ENCODE measurements at regions not wholly inside any gene's neighbourhood (a gene's known extent, or its start where the extent isn't known, plus 50 kb on each side); places are given as distances from the start of the nearest gene placed in this dataset.

- Histone ChIP-seq H3K4me2 (ENCODE audit: low read depth, low read length, poor library complexity, severe bottlenecking) (no peak overlapping the region), H2AFZ (ENCODE audit: low read length) (no peak overlapping the region), H3K9me3 (ENCODE audit: insufficient read depth, low read depth, low read length) (no peaks in the 10 kb centered on the region), H3K9me2 (replicated peaks; ENCODE audit: low read depth, low read length) (no peaks in the 10 kb centered on the region), H3K79me2 (ENCODE audit: insufficient read depth, low read length) (no peaks in the 10 kb centered on the region), H3K4me1 (ENCODE audit: insufficient read depth, low read length, poor library complexity, severe bottlenecking) (no peaks in the 10 kb centered on the region), H3K36me3 (ENCODE audit: insufficient read depth, low read length) (no peaks in the 10 kb centered on the region), H3F3A (ENCODE audit: low read depth) (no peaks in the 10 kb centered on the region), H3K27me3 (ENCODE audit: insufficient read depth, low read length, poor library complexity, severe bottlenecking) (no peaks in the 10 kb centered on the region), H3K4me3 (ENCODE audit: low read length, poor library complexity, severe bottlenecking) (no peak overlapping the region), H4K20me1 (ENCODE audit: insufficient read depth, low read length, poor library complexity, severe bottlenecking) (no peaks in the 10 kb centered on the region), H3K9ac (ENCODE audit: low read depth, low read length, poor library complexity, severe bottlenecking) (no peak overlapping the region)
- TF ChIP-seq EZH2phosphoT487 (IDR thresholded peaks at IDR 0.05; ENCODE audit: borderline replicate concordance) (no peak), CTCF (conservative IDR thresholded peaks at IDR 0.05; ENCODE audit: low read length) (no peak)
Observed at GRCh38 chr7:32428546-32428945, 61.6 kb downstream of the LSM5 start.

GRCh38 chr7:32427769-32428291 is 62.4 kb downstream of the LSM5 start:
- no peaks in the 10 kb centered on the region for H3K79me2 ChIP-seq (ENCODE audit: insufficient read depth, low read length)
- no peaks in the 10 kb centered on the region for H3K4me1 ChIP-seq (ENCODE audit: insufficient read depth, low read length, poor library complexity, severe bottlenecking)
- H3F3A ChIP-seq (ENCODE audit: low read depth), result no peaks in the 10 kb centered on the region
- H3K27me3 ChIP-seq (ENCODE audit: insufficient read depth, low read length, poor library complexity, severe bottlenecking), result no peaks in the 10 kb centered on the region
- H3K36me3 ChIP-seq (ENCODE audit: insufficient read depth, low read length), result no peaks in the 10 kb centered on the region
- H4K20me1 ChIP-seq (ENCODE audit: insufficient read depth, low read length, poor library complexity, severe bottlenecking), result no peaks in the 10 kb centered on the region
- H3K4me2 ChIP-seq (ENCODE audit: low read depth, low read length, poor library complexity, severe bottlenecking), result no peak overlapping the region
- no peak overlapping the region for H3K9ac ChIP-seq (ENCODE audit: low read depth, low read length, poor library complexity, severe bottlenecking)
- no peaks in the 10 kb centered on the region for H3K9me2 ChIP-seq (replicated peaks; ENCODE audit: low read depth, low read length)
- no peak overlapping the region for H2AFZ ChIP-seq (ENCODE audit: low read length)
- no peak overlapping the region for H3K4me3 ChIP-seq (ENCODE audit: low read length, poor library complexity, severe bottlenecking)
- TF ChIP-seq EZH2phosphoT487 (IDR thresholded peaks at IDR 0.05; ENCODE audit: borderline replicate concordance) (no peak), CTCF (conservative IDR thresholded peaks at IDR 0.05; ENCODE audit: low read length) (no peak)
- no peaks in the 10 kb centered on the region for H3K9me3 ChIP-seq (ENCODE audit: insufficient read depth, low read depth, low read length)

GRCh38 chr7:32416846-32417245 is 73.3 kb downstream of the LSM5 start:
- Histone ChIP-seq H3K27me3 (ENCODE audit: insufficient read depth, low read length, poor library complexity, severe bottlenecking) (no peaks in the 10 kb centered on the region), H3K4me1 (ENCODE audit: insufficient read depth, low read length, poor library complexity, severe bottlenecking) (no peaks in the 10 kb centered on the region), H3K4me3 (ENCODE audit: low read length, poor library complexity, severe bottlenecking) (no peak overlapping the region)

More at GRCh38 chr7:32416846-32417245, 73.3 kb downstream of the LSM5 start:
- Histone ChIP-seq H3K79me2 (ENCODE audit: insufficient read depth, low read length) (no peaks in the 10 kb centered on the region), H3K4me2 (ENCODE audit: low read depth, low read length, poor library complexity, severe bottlenecking) (no peak overlapping the region), H3F3A (ENCODE audit: low read depth) (no peaks in the 10 kb centered on the region), H3K9ac (ENCODE audit: low read depth, low read length, poor library complexity, severe bottlenecking) (no peak overlapping the region), H3K36me3 (ENCODE audit: insufficient read depth, low read length) (no peaks in the 10 kb centered on the region), H4K20me1 (ENCODE audit: insufficient read depth, low read length, poor library complexity, severe bottlenecking) (no peaks in the 10 kb centered on the region), H3K9me2 (replicated peaks; ENCODE audit: low read depth, low read length) (no peaks in the 10 kb centered on the region), H3K9me3 (ENCODE audit: insufficient read depth, low read depth, low read length) (no peaks in the 10 kb centered on the region), H2AFZ (ENCODE audit: low read length) (no peak overlapping the region)
- no peak for TF ChIP-seq CTCF (conservative IDR thresholded peaks at IDR 0.05; ENCODE audit: low read length)
- no peak for TF ChIP-seq EZH2phosphoT487 (IDR thresholded peaks at IDR 0.05; ENCODE audit: borderline replicate concordance)

Measured in Loucy (cell line).